ENCODE measurements at regions not wholly inside any gene's neighbourhood (a gene's known extent, or its start where the extent isn't known, plus 50 kb on each side); places are given as distances from the start of the nearest gene placed in this dataset.

GRCh38 chr3:103308921-103309320, 874.1 kb downstream of the ZPLD1 start:
- TF ChIP-seq CREB5 (CRISPR knock-in tag; IDR thresholded peaks at IDR 0.05; ENCODE audit: low read depth) = no peak
- TF ChIP-seq OSR1 (CRISPR knock-in tag; IDR thresholded peaks at IDR 0.05) = no peak
- no peak for TF ChIP-seq ZNF70 (CRISPR knock-in tag; IDR thresholded peaks at IDR 0.05)
- no peak for TF ChIP-seq PPARA (CRISPR knock-in tag; IDR thresholded peaks at IDR 0.05; ENCODE audit: borderline replicate concordance)
- TF ChIP-seq ZC3H10 (CRISPR knock-in tag; IDR thresholded peaks at IDR 0.05) = no peak
- no peak for TF ChIP-seq CSRNP3 (CRISPR knock-in tag; IDR thresholded peaks at IDR 0.05)
- no peak for TF ChIP-seq PATZ1 (CRISPR knock-in tag; IDR thresholded peaks at IDR 0.05; ENCODE audit: borderline replicate concordance)
- TF ChIP-seq ISL1 (CRISPR knock-in tag; IDR thresholded peaks at IDR 0.05) = no peak
- no peak for TF ChIP-seq ARNTL (CRISPR knock-in tag; IDR thresholded peaks at IDR 0.05; ENCODE audit: borderline replicate concordance, low read depth)
- TF ChIP-seq ZFP3 (CRISPR knock-in tag; IDR thresholded peaks at IDR 0.05) = no peak
- TF ChIP-seq ZFP30 (CRISPR knock-in tag; IDR thresholded peaks at IDR 0.05) = no peak
